ENCODE measurements at regions not wholly inside any gene's neighbourhood (a gene's known extent, or its start where the extent isn't known, plus 50 kb on each side); places are given as distances from the start of the nearest gene placed in this dataset.

- dilution Hi-C loops (cut with MboI; ENCODE audit: extremely low pct_ligation_motif_present, low sequenced_read_pairs): no loop called here
- Histone ChIP-seq H3K4me3 (replicated peaks in 1 of 3; ENCODE audit: insufficient read depth in 1 of 3, low read depth in 1 of 3, low read length in 3 of 3) (no peak overlapping the region), H3K9me1 (replicated peaks; ENCODE audit: control insufficient read depth, extremely low read depth, insufficient read depth, low read length) (no peaks in the 10 kb centered on the region), H3K9me3 (replicated peaks; ENCODE audit: control insufficient read depth, insufficient read depth, low read length) (peaks cover 5% of the 10 kb centered on the region), H3K4me1 (ENCODE audit: control insufficient read depth, extremely low read depth, insufficient read depth, low read length) (no peaks in the 10 kb centered on the region), H3K4me2 (ENCODE audit: insufficient read depth, low read length) (no peak overlapping the region), H4K20me1 (replicated peaks; ENCODE audit: control insufficient read depth, extremely low read depth, insufficient read depth, low read length) (no peaks in the 10 kb centered on the region), H3K79me2 (ENCODE audit: control insufficient read depth, insufficient read depth, low read length) (no peaks in the 10 kb centered on the region), H3K36me3 (ENCODE audit: control insufficient read depth in 2 of 2, extremely low read depth in 1 of 2, insufficient read depth in 2 of 2, low read length in 2 of 2) (no peaks in the 10 kb centered on the region), H3K9ac (replicated peaks; ENCODE audit: extremely low read depth, insufficient read depth, low read length) (no peak overlapping the region), H3K27ac (ENCODE audit: insufficient read depth, low read depth, low read length) (no peak overlapping the region), H2AFZ (ENCODE audit: low read depth, low read length) (no peak overlapping the region), H3K27me3 (ENCODE audit: control insufficient read depth in 2 of 2, insufficient read depth in 2 of 2, low read length in 2 of 2) (no peaks in the 10 kb centered on the region)
- ChIA-PET POLR2A (no interaction called here), CTCF (no interaction called here)
- TF ChIP-seq GATA2 (IDR thresholded peaks at IDR 0.05; ENCODE audit: insufficient read depth, insufficient read length, low read depth, low read length) (no peak), CTCF (IDR thresholded peaks at IDR 0.05; ENCODE audit: extremely low read depth in 1 of 2, insufficient read depth in 1 of 2, low read depth in 1 of 2, low read length in 2 of 2) (no peak), EZH2 (IDR thresholded peaks at IDR 0.05; ENCODE audit: borderline replicate concordance, low read depth, low read length, severe bottlenecking) (no peak), POLR2AphosphoS5 (IDR thresholded peaks at IDR 0.05; ENCODE audit: insufficient read depth, low read depth, low read length) (no peak), POLR2A (IDR thresholded peaks at IDR 0.05; ENCODE audit: low read depth, low read length) (no peak), MYC (IDR thresholded peaks at IDR 0.05; ENCODE audit: low read depth, low read length) (no peak), MAX (IDR thresholded peaks at IDR 0.05; ENCODE audit: insufficient read depth, insufficient read length) (no peak), JUN (IDR thresholded peaks at IDR 0.05; ENCODE audit: borderline replicate concordance, insufficient read depth, insufficient read length, low read depth) (no peak), FOS (IDR thresholded peaks at IDR 0.05; ENCODE audit: borderline replicate concordance, insufficient read depth, low read length) (no peak)
- FAIRE-seq (no peak), DNase-seq (ENCODE audit: low read depth, low spot score) (no peak)
- BruUV-seq (replicated peaks): no TSS peak
- intact Hi-C loops (cut with micrococcal nuclease): no loop called here
Measured at GRCh38 chr11:127117231-127117739, 116.7 kb upstream of the KIRREL3 start.

All from endothelial cell of umbilical vein (primary cell).